Osteoblast (primary cell): ENCODE measurements at regions not wholly inside any gene's neighbourhood (a gene's known extent, or its start where the extent isn't known, plus 50 kb on each side); places are given as distances from the start of the nearest gene placed in this dataset.

ENCODE experiments used
- DNase-seq: peaks from one replicate; pipeline ENCODE4 v3.0.0; 2011; ENCODE audit warnings: low spot score, mixed read lengths; ENCODE audit not compliant: insufficient read length; ENCODE audit errors: missing footprints
- H2AFZ ChIP-seq: 2 replicates; pipeline ENCODE4 v1.6.0; 2011; ENCODE audit warnings: mild to moderate bottlenecking, low read length
- H3K27ac ChIP-seq: 2 replicates; pipeline ENCODE4 v1.5.1; 2011; ENCODE audit warnings: mild to moderate bottlenecking, low read depth, low read length, moderate library complexity
- H3K27me3 ChIP-seq: 2 replicates; pipeline ENCODE4 v1.6.0; 2012; ENCODE audit warnings: mild to moderate bottlenecking, control low read depth, inconsistent platforms, low read length, moderate library complexity; ENCODE audit not compliant: insufficient read depth
- H3K36me3 ChIP-seq: 2 replicates; pipeline ENCODE4 v1.5.1; 2011; ENCODE audit warnings: mild to moderate bottlenecking, low read length, control low read depth, moderate library complexity; ENCODE audit not compliant: insufficient read depth
- H3K4me1 ChIP-seq: 2 replicates; pipeline ENCODE4 v1.5.1; 2011; ENCODE audit warnings: mild to moderate bottlenecking, low read length, control low read depth, moderate library complexity; ENCODE audit not compliant: insufficient read depth
- H3K4me2 ChIP-seq: 2 replicates; pipeline ENCODE4 v1.6.0; 2011; ENCODE audit warnings: mild to moderate bottlenecking, low read length; ENCODE audit not compliant: insufficient read depth
- H3K4me3 ChIP-seq: fragments of 200-600 bp; sonication (generic); 3 replicates; pipeline ENCODE4 v1.5.1; 2012; ENCODE audit warnings: mild to moderate bottlenecking, low read length, inconsistent platforms; ENCODE audit not compliant: insufficient read depth
- H3K79me2 ChIP-seq: 2 replicates; pipeline ENCODE4 v1.6.0; 2012; ENCODE audit warnings: mild to moderate bottlenecking, low read length, control low read depth, inconsistent platforms; ENCODE audit not compliant: insufficient read depth
- H3K9me3 ChIP-seq: 2 replicates; pipeline ENCODE4 v1.5.1; 2011; ENCODE audit warnings: low read depth, low read length, control low read depth
- H4K20me1 ChIP-seq: 2 replicates; pipeline ENCODE4 v1.6.0; 2012; ENCODE audit warnings: mild to moderate bottlenecking, low read length, control low read depth; ENCODE audit not compliant: insufficient read depth
- CTCF ChIP-seq: IDR thresholded peaks from 2 replicates; pipeline ENCODE4 v1.5.1; 2011; ENCODE audit warnings: mild to moderate bottlenecking, low read depth, low read length, moderate library complexity; ENCODE audit errors: extremely low read depth

- no peaks in the 10 kb centered on the region for H3K79me2 ChIP-seq
- no peak overlapping the region for H3K27ac ChIP-seq
- H3K27me3 ChIP-seq = no peaks in the 10 kb centered on the region
- H3K4me2 ChIP-seq = no peak overlapping the region
- H3K9me3 ChIP-seq = no peaks in the 10 kb centered on the region
- no peak for DNase-seq
- H4K20me1 ChIP-seq = no peaks in the 10 kb centered on the region
- no peak overlapping the region for H3K4me3 ChIP-seq
- no peak for TF ChIP-seq CTCF
- no peak overlapping the region for H2AFZ ChIP-seq
- no peaks in the 10 kb centered on the region for H3K36me3 ChIP-seq
- H3K4me1 ChIP-seq = no peaks in the 10 kb centered on the region
Observed at GRCh38 chr18:64852281-64852680, 703.4 kb upstream of the LINC00305 start.

GRCh38 chr18:64851726-64852125, 702.8 kb upstream of the LINC00305 start:
- no peak for TF ChIP-seq CTCF
- H3K4me2 ChIP-seq = no peak overlapping the region
- no peak for DNase-seq
- H3K9me3 ChIP-seq = no peaks in the 10 kb centered on the region
- H3K36me3 ChIP-seq = no peaks in the 10 kb centered on the region
- H3K27ac ChIP-seq = no peak overlapping the region
- H3K27me3 ChIP-seq = no peaks in the 10 kb centered on the region
- no peak overlapping the region for H3K4me3 ChIP-seq
- H3K4me1 ChIP-seq = no peaks in the 10 kb centered on the region
- H4K20me1 ChIP-seq = no peaks in the 10 kb centered on the region
- H2AFZ ChIP-seq = no peak overlapping the region
- no peaks in the 10 kb centered on the region for H3K79me2 ChIP-seq

DNA sequence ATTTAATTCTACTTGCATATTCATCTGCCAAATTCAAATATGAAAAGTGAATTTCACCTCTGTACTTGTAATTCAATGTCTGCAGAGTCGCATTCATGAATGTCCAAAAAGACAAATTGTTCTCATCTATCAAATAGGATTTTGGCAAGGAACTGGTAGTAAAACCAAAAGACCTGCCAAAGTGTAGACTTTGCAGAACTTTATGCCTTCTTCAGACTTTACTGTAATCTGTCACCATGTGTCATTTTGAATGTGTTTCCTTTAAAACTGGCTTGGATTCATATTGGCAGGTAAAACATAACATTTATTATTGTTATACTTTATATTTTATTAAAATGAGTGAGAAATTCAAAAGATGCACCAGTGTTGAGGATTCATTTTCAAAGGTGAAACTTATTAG, 701.9 kb upstream of the LINC00305 start:
- Histone ChIP-seq H3K9me3 (no peaks in the 10 kb centered on the region), H3K4me2 (no peak overlapping the region), H2AFZ (no peak overlapping the region), H3K4me1 (no peaks in the 10 kb centered on the region), H3K27ac (no peak overlapping the region), H3K36me3 (no peaks in the 10 kb centered on the region), H3K79me2 (no peaks in the 10 kb centered on the region), H3K27me3 (no peaks in the 10 kb centered on the region), H3K4me3 (no peak overlapping the region), H4K20me1 (no peaks in the 10 kb centered on the region)
- TF ChIP-seq CTCF = no peak
- no peak for DNase-seq

GRCh38 chr18:64840911-64841701, 692.2 kb upstream of the LINC00305 start:
- TF ChIP-seq CTCF = no peak
- Histone ChIP-seq H3K79me2 (no peaks in the 10 kb centered on the region), H3K4me2 (no peak overlapping the region), H3K9me3 (peaks cover 12% of the 10 kb centered on the region), H3K36me3 (no peaks in the 10 kb centered on the region), H4K20me1 (no peaks in the 10 kb centered on the region), H3K4me1 (no peaks in the 10 kb centered on the region), H3K27me3 (no peaks in the 10 kb centered on the region), H3K4me3 (no peak overlapping the region), H3K27ac (no peak overlapping the region), H2AFZ (no peak overlapping the region)
- DNase-seq = no peak
